HG03108 (cell line): ENCODE measurements at regions not wholly inside any gene's neighbourhood (a gene's known extent, or its start where the extent isn't known, plus 50 kb on each side); places are given as distances from the start of the nearest gene placed in this dataset.

ENCODE experiments used
- ATAC-seq: cut with Tn5 transposase; IDR thresholded peaks from one replicate; pipeline ENCODE4 v1.9.1; 2021; ENCODE audit warnings: moderate library complexity; ENCODE audit not compliant: unreplicated experiment

GRCh38 chr2:18903750-18904149 is 314.4 kb upstream of the NT5C1B start:
- ATAC-seq = peak; percentile 97

- ATAC-seq = no peak
These were observed 311.9 kb upstream of the NT5C1B start for GRCh38 chr2:18901242-18901641.

GRCh38 chr2:18900691-18901141 is 311.3 kb upstream of the NT5C1B start:
- ATAC-seq = no peak

- no peak for ATAC-seq
These were observed 310.4 kb upstream of the NT5C1B start for GRCh38 chr2:18899725-18900124.

- ATAC-seq = no peak
These were observed 308.9 kb upstream of the NT5C1B start for GRCh38 chr2:18898271-18898670.

- no peak for ATAC-seq
These were observed 306.9 kb upstream of the NT5C1B start for GRCh38 chr2:18896125-18896764.

- no peak for ATAC-seq
These were observed 302.4 kb upstream of the NT5C1B start for GRCh38 chr2:18891600-18892345.

GRCh38 chr2:18889565-18890332 is 300.4 kb upstream of the NT5C1B start:
- no peak for ATAC-seq

GRCh38 chr2:18885457-18885856 is 296.1 kb upstream of the NT5C1B start:
- no peak for ATAC-seq

GRCh38 chr2:18883616-18884456 is 294.5 kb upstream of the NT5C1B start:
- ATAC-seq = no peak

GRCh38 chr2:18871430-18871829 is 282.1 kb upstream of the NT5C1B start:
- no peak for ATAC-seq

GRCh38 chr2:18870307-18870706 is 280.9 kb upstream of the NT5C1B start:
- no peak for ATAC-seq

- ATAC-seq = no peak
These were observed 272.6 kb upstream of the NT5C1B start for GRCh38 chr2:18861951-18862350.

- ATAC-seq = no peak
These were observed 270.8 kb upstream of the NT5C1B start for GRCh38 chr2:18860179-18860578.

- no peak for ATAC-seq
These were observed 267.4 kb upstream of the NT5C1B start for GRCh38 chr2:18856765-18857164.

GRCh38 chr2:18855027-18855426 is 265.7 kb upstream of the NT5C1B start:
- peak; percentile 21 for ATAC-seq

GRCh38 chr2:18849841-18850578 is 260.6 kb upstream of the NT5C1B start:
- ATAC-seq = peak; percentile 83

- no peak for ATAC-seq
These were observed 259.3 kb upstream of the NT5C1B start for GRCh38 chr2:18848646-18849045.

- no peak for ATAC-seq
These were observed 256.6 kb upstream of the NT5C1B start for GRCh38 chr2:18845854-18846445.

GRCh38 chr2:18842836-18843235 is 253.5 kb upstream of the NT5C1B start:
- ATAC-seq = no peak
